Prostate gland (tissue), 2 donors: ENCODE measurements at regions not wholly inside any gene's neighbourhood (a gene's known extent, or its start where the extent isn't known, plus 50 kb on each side); places are given as distances from the start of the nearest gene placed in this dataset.

Experiments
- POLR2A ChIP-seq: fragments of 450-650 bp; IDR thresholded peaks from one replicate; pipeline ENCODE4 v1.6.1; 2016; ENCODE audit warnings: antibody characterized with exemption, mild to moderate bottlenecking
- TF ChIP-seq, protein P1 (sequence below), 4 experiments: fragments of 200-600 bp in 2 of 4; fragments of 450-650 bp in 2 of 4; sonication (generic) in 2 of 4; IDR thresholded peaks; 1 replicate in 3 of 4; 2 replicates in 1 of 4; pipeline ENCODE4 v1.5.1; 2016 to 2019; ENCODE audit warnings: antibody characterized with exemption in 4 of 4, mild to moderate bottlenecking in 2 of 4, moderate library complexity in 2 of 4

DNA sequence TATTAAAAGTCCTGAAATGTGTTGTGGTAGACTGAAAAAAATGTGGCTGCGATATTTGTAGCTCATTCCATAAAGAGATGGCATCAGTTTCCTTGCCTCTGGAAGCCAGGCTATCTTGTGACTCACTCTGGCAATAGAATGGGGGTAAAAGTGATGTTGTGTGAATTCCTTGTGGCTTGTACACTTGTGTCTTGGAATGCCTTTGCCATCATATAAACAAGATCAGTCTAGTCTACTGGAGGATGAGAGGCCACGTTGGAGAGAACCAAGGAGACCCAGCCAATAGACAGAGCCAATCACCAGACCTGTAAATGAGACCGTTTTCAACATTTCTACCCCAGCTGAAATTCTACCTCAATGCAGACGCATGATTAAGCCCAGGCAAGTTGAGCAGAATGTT lies 254.1 kb downstream of the TRIB2 start:
- TF ChIP-seq POLR2A, result no peak
- TF ChIP-seq, protein P1, sequence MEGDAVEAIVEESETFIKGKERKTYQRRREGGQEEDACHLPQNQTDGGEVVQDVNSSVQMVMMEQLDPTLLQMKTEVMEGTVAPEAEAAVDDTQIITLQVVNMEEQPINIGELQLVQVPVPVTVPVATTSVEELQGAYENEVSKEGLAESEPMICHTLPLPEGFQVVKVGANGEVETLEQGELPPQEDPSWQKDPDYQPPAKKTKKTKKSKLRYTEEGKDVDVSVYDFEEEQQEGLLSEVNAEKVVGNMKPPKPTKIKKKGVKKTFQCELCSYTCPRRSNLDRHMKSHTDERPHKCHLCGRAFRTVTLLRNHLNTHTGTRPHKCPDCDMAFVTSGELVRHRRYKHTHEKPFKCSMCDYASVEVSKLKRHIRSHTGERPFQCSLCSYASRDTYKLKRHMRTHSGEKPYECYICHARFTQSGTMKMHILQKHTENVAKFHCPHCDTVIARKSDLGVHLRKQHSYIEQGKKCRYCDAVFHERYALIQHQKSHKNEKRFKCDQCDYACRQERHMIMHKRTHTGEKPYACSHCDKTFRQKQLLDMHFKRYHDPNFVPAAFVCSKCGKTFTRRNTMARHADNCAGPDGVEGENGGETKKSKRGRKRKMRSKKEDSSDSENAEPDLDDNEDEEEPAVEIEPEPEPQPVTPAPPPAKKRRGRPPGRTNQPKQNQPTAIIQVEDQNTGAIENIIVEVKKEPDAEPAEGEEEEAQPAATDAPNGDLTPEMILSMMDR (IDR thresholded peaks at IDR 0.05), result no peak
